Fibroblast of pulmonary artery (primary cell): ENCODE measurements at regions not wholly inside any gene's neighbourhood (a gene's known extent, or its start where the extent isn't known, plus 50 kb on each side); places are given as distances from the start of the nearest gene placed in this dataset.

Experiments used
- DNase-seq: peaks from one replicate; pipeline ENCODE4 v3.0.0-alpha.2; 2010; ENCODE audit warnings: low read depth
- H3K4me3 ChIP-seq: replicated peaks from 2 replicates; pipeline ENCODE4 v1.5.1; 2011; ENCODE audit warnings: low read depth, mild to moderate bottlenecking, control low read depth, low read length, moderate library complexity
- TF ChIP-seq, protein P1 (sequence below): IDR thresholded peaks from 2 replicates; pipeline ENCODE4 v1.5.1; 2011; ENCODE audit warnings: mild to moderate bottlenecking, control low read depth, low read length, inconsistent platforms; ENCODE audit errors: missing control alignments

GRCh38 chr9:14395317-14396082, 81.6 kb upstream of the NFIB start:
- H3K4me3 ChIP-seq = no peak overlapping the region
- TF ChIP-seq, protein P1, sequence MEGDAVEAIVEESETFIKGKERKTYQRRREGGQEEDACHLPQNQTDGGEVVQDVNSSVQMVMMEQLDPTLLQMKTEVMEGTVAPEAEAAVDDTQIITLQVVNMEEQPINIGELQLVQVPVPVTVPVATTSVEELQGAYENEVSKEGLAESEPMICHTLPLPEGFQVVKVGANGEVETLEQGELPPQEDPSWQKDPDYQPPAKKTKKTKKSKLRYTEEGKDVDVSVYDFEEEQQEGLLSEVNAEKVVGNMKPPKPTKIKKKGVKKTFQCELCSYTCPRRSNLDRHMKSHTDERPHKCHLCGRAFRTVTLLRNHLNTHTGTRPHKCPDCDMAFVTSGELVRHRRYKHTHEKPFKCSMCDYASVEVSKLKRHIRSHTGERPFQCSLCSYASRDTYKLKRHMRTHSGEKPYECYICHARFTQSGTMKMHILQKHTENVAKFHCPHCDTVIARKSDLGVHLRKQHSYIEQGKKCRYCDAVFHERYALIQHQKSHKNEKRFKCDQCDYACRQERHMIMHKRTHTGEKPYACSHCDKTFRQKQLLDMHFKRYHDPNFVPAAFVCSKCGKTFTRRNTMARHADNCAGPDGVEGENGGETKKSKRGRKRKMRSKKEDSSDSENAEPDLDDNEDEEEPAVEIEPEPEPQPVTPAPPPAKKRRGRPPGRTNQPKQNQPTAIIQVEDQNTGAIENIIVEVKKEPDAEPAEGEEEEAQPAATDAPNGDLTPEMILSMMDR = no peak
- no peak for DNase-seq

GRCh38 chr9:14393418-14393817, 79.5 kb upstream of the NFIB start:
- no peak for DNase-seq
- TF ChIP-seq, protein P1 = no peak
- H3K4me3 ChIP-seq = no peak overlapping the region

DNA sequence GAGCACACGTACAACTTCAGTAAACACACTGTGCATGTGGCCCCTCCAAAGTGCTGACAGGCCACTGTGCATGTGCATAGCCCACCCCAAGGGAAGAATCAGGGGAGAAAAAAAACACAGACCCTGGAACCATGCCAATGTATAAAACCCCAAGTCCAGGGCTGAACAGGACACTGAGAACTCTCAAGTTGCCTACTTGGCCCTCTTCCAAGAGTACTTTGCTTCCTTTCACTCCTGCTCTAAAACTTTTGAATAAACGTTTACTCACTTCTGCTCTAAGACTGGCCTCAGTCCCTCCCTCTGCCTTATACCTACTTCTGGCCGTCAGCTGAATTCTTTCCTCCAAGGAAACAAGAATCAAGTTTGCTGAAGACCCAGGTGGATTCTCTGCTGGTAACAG, 77.7 kb upstream of the NFIB start:
- no peak overlapping the region for H3K4me3 ChIP-seq
- TF ChIP-seq, protein P1 = no peak
- no peak for DNase-seq

DNA sequence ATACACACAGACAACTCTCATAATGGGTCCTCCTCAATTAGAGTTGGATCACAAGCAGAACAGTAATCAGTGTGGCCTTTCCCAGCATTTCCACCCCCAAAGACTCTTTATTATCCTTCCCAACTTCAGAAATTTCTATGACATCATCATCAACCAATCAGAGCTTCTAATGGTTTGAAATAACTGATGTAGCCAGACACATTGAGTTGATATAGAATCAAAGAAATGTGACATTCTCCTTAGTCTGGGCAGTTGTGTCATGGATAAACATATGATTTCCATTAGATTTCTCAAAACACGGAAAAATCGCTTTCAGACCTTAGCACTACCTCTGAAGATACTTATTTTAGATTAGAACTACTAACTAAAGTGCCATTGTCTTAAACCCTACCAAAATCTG, 75.7 kb upstream of the NFIB start:
- TF ChIP-seq, protein P1 = no peak
- DNase-seq = no peak
- no peak overlapping the region for H3K4me3 ChIP-seq

GRCh38 chr9:14389146-14389545, 75.2 kb upstream of the NFIB start:
- DNase-seq = peak; percentile 64
- TF ChIP-seq, protein P1 = no peak
- no peak overlapping the region for H3K4me3 ChIP-seq

DNA sequence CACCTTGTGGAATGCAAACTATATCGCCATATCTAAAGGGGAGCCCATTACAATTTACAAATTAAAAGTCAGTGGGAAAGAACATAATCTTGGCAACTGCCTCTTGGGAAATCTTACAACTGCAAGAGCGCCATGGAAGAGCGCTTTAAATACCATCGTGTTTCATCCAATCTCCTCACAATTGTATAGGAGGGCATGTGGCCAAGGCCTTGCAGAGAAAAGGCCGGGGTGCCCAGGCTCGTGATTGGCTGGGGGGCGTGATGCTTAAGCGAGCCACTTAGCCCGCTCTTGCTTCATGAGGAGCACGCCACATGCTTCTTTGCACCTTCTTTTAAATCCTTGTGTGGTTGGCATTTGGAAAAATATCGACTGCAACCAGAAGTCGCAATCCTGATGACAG, 69.8 kb upstream of the NFIB start:
- DNase-seq = no peak
- TF ChIP-seq, protein P1 = no peak
- H3K4me3 ChIP-seq = no peak overlapping the region

GRCh38 chr9:14383294-14383693, 69.4 kb upstream of the NFIB start:
- TF ChIP-seq, protein P1 = no peak
- DNase-seq = peak; percentile 63

More at GRCh38 chr9:14383294-14383693, 69.4 kb upstream of the NFIB start:
- no peak overlapping the region for H3K4me3 ChIP-seq
